Activated T-helper 2 cell treated with anti-CD3 and anti-CD28 coated beads, Interferon-gamma antibody, Interleukin-2, Interleukin-4, amounts not matched to agents 10 μg/mL and 5 μg/mL and 100 μg/mL, durations not matched to agents 14 hours and 24 hours and 36 hours (primary cell): ENCODE measurements at regions not wholly inside any gene's neighbourhood (a gene's known extent, or its start where the extent isn't known, plus 50 kb on each side); places are given as distances from the start of the nearest gene placed in this dataset.

Experiments
- DNase-seq: peaks from one replicate; pipeline ENCODE4 v3.0.0; 2021; ENCODE audit warnings: low spot score
- H3K27ac Mint-ChIP-seq: one replicate; pipeline ENCODE4 v1.8.0; 2021; ENCODE audit warnings: mixed read lengths
- H3K27me3 Mint-ChIP-seq: one replicate; pipeline ENCODE4 v1.8.0; 2021; ENCODE audit warnings: low read depth, mixed read lengths
- H3K36me3 Mint-ChIP-seq: one replicate; pipeline ENCODE4 v1.8.0; 2021; ENCODE audit warnings: low read depth, mixed read lengths
- H3K4me1 Mint-ChIP-seq: one replicate; pipeline ENCODE4 v1.8.0; 2021; ENCODE audit warnings: low read depth, mixed read lengths
- H3K4me3 Mint-ChIP-seq: one replicate; pipeline ENCODE4 v1.8.0; 2021; ENCODE audit warnings: low read depth, mild to moderate bottlenecking, moderate library complexity, mixed read lengths
- H3K9me3 Mint-ChIP-seq: one replicate; pipeline ENCODE4 v1.8.0; 2021; ENCODE audit warnings: mixed read lengths
- intact Hi-C: fragments of 100-400 bp; cut with micrococcal nuclease; formaldehyde crosslinking; loops from one replicate; pipeline ENCODE4 v1.15.1; 2023

GRCh38 chr6:102670735-102671134, 1277.2 kb downstream of the GRIK2 start:
- intact Hi-C loops = no loop called here
- H3K9me3 Mint-ChIP-seq = peaks cover 5% of the 10 kb centered on the region
- H3K4me3 Mint-ChIP-seq = no peak overlapping the region
- H3K27me3 Mint-ChIP-seq = no peaks in the 10 kb centered on the region
- DNase-seq = no peak
- H3K36me3 Mint-ChIP-seq = no peaks in the 10 kb centered on the region
- no peak overlapping the region for H3K27ac Mint-ChIP-seq
- H3K4me1 Mint-ChIP-seq = no peaks in the 10 kb centered on the region

- H3K4me1 Mint-ChIP-seq = no peaks in the 10 kb centered on the region
- no peak overlapping the region for H3K27ac Mint-ChIP-seq
- H3K27me3 Mint-ChIP-seq = no peaks in the 10 kb centered on the region
- H3K4me3 Mint-ChIP-seq = no peak overlapping the region
- intact Hi-C loops = no loop called here
- no peak for DNase-seq
- peaks cover 14% of the 10 kb centered on the region for H3K9me3 Mint-ChIP-seq
- H3K36me3 Mint-ChIP-seq = no peaks in the 10 kb centered on the region
Measured at GRCh38 chr6:102662851-102663250, 1269.3 kb downstream of the GRIK2 start.

- Mint-ChIP-seq H3K4me3 (no peak overlapping the region), H3K27ac (no peak overlapping the region), H3K27me3 (no peaks in the 10 kb centered on the region), H3K4me1 (no peaks in the 10 kb centered on the region), H3K36me3 (no peaks in the 10 kb centered on the region), H3K9me3 (peaks cover 20% of the 10 kb centered on the region)
- DNase-seq = no peak
- intact Hi-C loops = no loop called here
Measured at GRCh38 chr6:102660303-102660702, 1266.8 kb downstream of the GRIK2 start.

- Mint-ChIP-seq H3K4me3 (no peak overlapping the region), H3K36me3 (no peaks in the 10 kb centered on the region), H3K9me3 (peaks cover 18% of the 10 kb centered on the region), H3K27ac (no peak overlapping the region), H3K4me1 (no peaks in the 10 kb centered on the region), H3K27me3 (no peaks in the 10 kb centered on the region)
- intact Hi-C loops = no loop called here
- DNase-seq = no peak
Measured at GRCh38 chr6:102655823-102656222, 1262.3 kb downstream of the GRIK2 start.

- no peak for DNase-seq
- Mint-ChIP-seq H3K9me3 (peaks cover 8% of the 10 kb centered on the region), H3K4me1 (no peaks in the 10 kb centered on the region), H3K27me3 (no peaks in the 10 kb centered on the region), H3K4me3 (no peak overlapping the region), H3K36me3 (no peaks in the 10 kb centered on the region), H3K27ac (no peak overlapping the region)
- intact Hi-C loops = no loop called here
Measured at GRCh38 chr6:102641426-102641825, 1247.9 kb downstream of the GRIK2 start.

GRCh38 chr6:102631921-102632320, 1238.4 kb downstream of the GRIK2 start:
- no peak for DNase-seq
- H3K4me1 Mint-ChIP-seq = no peaks in the 10 kb centered on the region
- no peaks in the 10 kb centered on the region for H3K27me3 Mint-ChIP-seq
- H3K36me3 Mint-ChIP-seq = no peaks in the 10 kb centered on the region
- H3K9me3 Mint-ChIP-seq = peaks cover 9% of the 10 kb centered on the region
- no peak overlapping the region for H3K4me3 Mint-ChIP-seq
- H3K27ac Mint-ChIP-seq = no peak overlapping the region
- intact Hi-C loops = no loop called here

- Mint-ChIP-seq H3K27me3 (no peaks in the 10 kb centered on the region), H3K36me3 (no peaks in the 10 kb centered on the region), H3K4me1 (no peaks in the 10 kb centered on the region), H3K27ac (no peak overlapping the region), H3K4me3 (no peak overlapping the region), H3K9me3 (no peaks in the 10 kb centered on the region)
- DNase-seq = no peak
- intact Hi-C loops = no loop called here
Measured at GRCh38 chr6:102623201-102623600, 1229.7 kb downstream of the GRIK2 start.

GRCh38 chr6:102619585-102619984, 1226.1 kb downstream of the GRIK2 start:
- no peak overlapping the region for H3K27ac Mint-ChIP-seq
- no peak overlapping the region for H3K4me3 Mint-ChIP-seq
- no peaks in the 10 kb centered on the region for H3K4me1 Mint-ChIP-seq
- no peak for DNase-seq
- no peaks in the 10 kb centered on the region for H3K36me3 Mint-ChIP-seq
- peaks cover 5% of the 10 kb centered on the region for H3K9me3 Mint-ChIP-seq
- no peaks in the 10 kb centered on the region for H3K27me3 Mint-ChIP-seq
- intact Hi-C loops = no loop called here

- Mint-ChIP-seq H3K27me3 (no peaks in the 10 kb centered on the region), H3K27ac (no peak overlapping the region), H3K4me3 (no peak overlapping the region), H3K36me3 (no peaks in the 10 kb centered on the region), H3K9me3 (no peaks in the 10 kb centered on the region), H3K4me1 (no peaks in the 10 kb centered on the region)
- no peak for DNase-seq
- intact Hi-C loops = no loop called here
Measured at GRCh38 chr6:102582569-102582968, 1189.1 kb downstream of the GRIK2 start.

- DNase-seq = no peak
- H3K36me3 Mint-ChIP-seq = no peaks in the 10 kb centered on the region
- H3K4me3 Mint-ChIP-seq = no peak overlapping the region
- no peak overlapping the region for H3K27ac Mint-ChIP-seq
- intact Hi-C loops = no loop called here
- no peaks in the 10 kb centered on the region for H3K27me3 Mint-ChIP-seq
- H3K9me3 Mint-ChIP-seq = no peaks in the 10 kb centered on the region
- H3K4me1 Mint-ChIP-seq = no peaks in the 10 kb centered on the region
Measured at GRCh38 chr6:102581378-102582124, 1188.0 kb downstream of the GRIK2 start.

GRCh38 chr6:102571236-102571908, 1177.9 kb downstream of the GRIK2 start:
- Mint-ChIP-seq H3K4me3 (no peak overlapping the region), H3K36me3 (no peaks in the 10 kb centered on the region), H3K27me3 (no peaks in the 10 kb centered on the region), H3K27ac (no peak overlapping the region), H3K4me1 (no peaks in the 10 kb centered on the region), H3K9me3 (peaks cover 7% of the 10 kb centered on the region)
- DNase-seq = no peak
- intact Hi-C loops = no loop called here

- H3K9me3 Mint-ChIP-seq = no peaks in the 10 kb centered on the region
- H3K4me1 Mint-ChIP-seq = no peaks in the 10 kb centered on the region
- H3K4me3 Mint-ChIP-seq = no peak overlapping the region
- no peak for DNase-seq
- no peaks in the 10 kb centered on the region for H3K36me3 Mint-ChIP-seq
- no peaks in the 10 kb centered on the region for H3K27me3 Mint-ChIP-seq
- H3K27ac Mint-ChIP-seq = no peak overlapping the region
- intact Hi-C loops = no loop called here
Measured at GRCh38 chr6:102562713-102563112, 1169.2 kb downstream of the GRIK2 start.

- Mint-ChIP-seq H3K36me3 (no peaks in the 10 kb centered on the region), H3K27me3 (no peaks in the 10 kb centered on the region), H3K9me3 (peaks cover 13% of the 10 kb centered on the region), H3K4me3 (no peak overlapping the region), H3K4me1 (no peaks in the 10 kb centered on the region), H3K27ac (no peak overlapping the region)
- intact Hi-C loops = loop anchor here (5.0 kb wide), 1 partner anchor 504 kb away; no protein-coding TSS in a partner anchor
- no peak for DNase-seq
Measured at GRCh38 chr6:102553214-102553613, 1159.7 kb downstream of the GRIK2 start.
